ENCODE measurements at regions not wholly inside any gene's neighbourhood (a gene's known extent, or its start where the extent isn't known, plus 50 kb on each side); places are given as distances from the start of the nearest gene placed in this dataset.

- ChIA-PET CTCF (interaction anchor here (0.5 kb wide), 1 partner anchor 77 kb away, joined by 3 read pairs; no protein-coding TSS in a partner anchor), POLR2A (ENCODE audit: unreplicated experiment) (no interaction called here)
- intact Hi-C loops (cut with micrococcal nuclease) (no loop called here), in situ Hi-C loops (cut with MboI; ENCODE audit: low sequenced_read_pairs) (loop anchor here (5.0 kb wide), 1 partner anchor 144 kb away; no protein-coding TSS in a partner anchor), dilution Hi-C loops (cut with HindIII; ENCODE audit: low sequenced_read_pairs, unreplicated experiment) (no loop called here)
- peak overlapping the region; percentile 81 for H3K18ac ChIP-seq (ENCODE audit: low read depth, low read length)
- H4K8ac ChIP-seq (ENCODE audit: low read depth in 2 of 2, low read length in 2 of 2), result peak overlapping the region; percentile 57 to 67; a peak in 2 of 4 replicates
- H3K14ac ChIP-seq (replicated peaks; ENCODE audit: low read depth, low read length), result peak overlapping the region; percentile 73; the same call in 1 of the 2 replicates
- no peak overlapping the region for H3K4me2 ChIP-seq (ENCODE audit: low read depth, low read length)
- peak overlapping the region; percentile 52; the same call in 1 of the 2 replicates for H3K4ac ChIP-seq (ENCODE audit: low read depth, low read length)
- WGBS, 2 experiments (ENCODE audit: extremely low coverage in 2 of 2, insufficient read length in 1 of 2), result 40% methylated on average over 1 of the region's 3 CpGs; no CpG with 5 or more reads in 1 of the 2 experiments
- DNase-seq (no peak), ATAC-seq (ENCODE audit: low read depth) (no peak; the same call in 1 of the 2 replicates)
- peak overlapping the region; percentile 94 for H4K5ac ChIP-seq (ENCODE audit: low read depth, low read length)
- peak overlapping the region; percentile 57; the same call in 1 of the 2 replicates for H4K91ac ChIP-seq (ENCODE audit: insufficient read depth, low read depth, low read length)
- peak overlapping the region; percentile 30 for H2BK15ac ChIP-seq (ENCODE audit: low read depth, low read length)
- H3K27me3 ChIP-seq (ENCODE audit: control insufficient read depth, insufficient read depth, low read length), result no peaks in the 10 kb centered on the region
- H2AK5ac ChIP-seq (ENCODE audit: low read depth, low read length), result peak overlapping the region; percentile 54
- peak overlapping the region; percentile 68 for H2BK120ac ChIP-seq (ENCODE audit: low read depth, low read length)
- peak overlapping the region; percentile 48; the same call in 1 of the 2 replicates for H3K23ac ChIP-seq (ENCODE audit: low read depth, low read length)
- H3K9ac ChIP-seq (ENCODE audit: low read depth, low read length), result no peak overlapping the region
- peak overlapping the region; percentile 83 for H2AFZ ChIP-seq (replicated peaks; ENCODE audit: low read length, poor library complexity)
- H3K4me1 ChIP-seq (ENCODE audit: control insufficient read depth, insufficient read depth, low read length), result peaks cover 15% of the 10 kb centered on the region
- no peaks in the 10 kb centered on the region for H3K9me3 ChIP-seq (ENCODE audit: control insufficient read depth, insufficient read depth, low read length)
- no peaks in the 10 kb centered on the region for H3K79me1 ChIP-seq (ENCODE audit: low read depth in 1 of 2, low read length in 2 of 2)
- peak overlapping the region; percentile 46 for H2AK9ac ChIP-seq (replicated peaks; ENCODE audit: low read depth, low read length, poor library complexity)
- no peaks in the 10 kb centered on the region for H4K20me1 ChIP-seq (ENCODE audit: insufficient read depth, low read length)
- no peak overlapping the region for H3K56ac ChIP-seq (ENCODE audit: extremely low read depth, insufficient read depth, low read length)
- no peak overlapping the region for H3K4me3 ChIP-seq (ENCODE audit: insufficient read depth, low read depth, low read length)
- no peaks in the 10 kb centered on the region for H3K36me3 ChIP-seq (ENCODE audit: control insufficient read depth, insufficient read depth, low read length)
- H2BK20ac ChIP-seq (ENCODE audit: low read depth, low read length), result peak overlapping the region; percentile 80; the same call in 1 of the 2 replicates
- H2BK5ac ChIP-seq (ENCODE audit: low read depth, low read length, poor library complexity, severe bottlenecking), result peak overlapping the region; percentile 5
- peaks cover 9% of the 10 kb centered on the region for H3K9me1 ChIP-seq (ENCODE audit: insufficient read depth, low read length)
- BruUV-seq (replicated peaks), result no TSS peak
- TF ChIP-seq SMC3 (IDR thresholded peaks at IDR 0.05; ENCODE audit: low read depth, low read length) (no peak), MXI1 (IDR thresholded peaks at IDR 0.05; ENCODE audit: borderline replicate concordance, low read depth, low read length) (no peak), CEBPB (IDR thresholded peaks at IDR 0.05; ENCODE audit: low read depth, low read length) (no peak), MAFK (IDR thresholded peaks at IDR 0.05; ENCODE audit: low read depth, low read length) (no peak), RCOR1 (IDR thresholded peaks at IDR 0.05; ENCODE audit: insufficient replicate concordance, low read length) (no peak), USF2 (IDR thresholded peaks at IDR 0.05; ENCODE audit: low read depth, low read length) (no peak)
- TF ChIP-seq, protein P1, sequence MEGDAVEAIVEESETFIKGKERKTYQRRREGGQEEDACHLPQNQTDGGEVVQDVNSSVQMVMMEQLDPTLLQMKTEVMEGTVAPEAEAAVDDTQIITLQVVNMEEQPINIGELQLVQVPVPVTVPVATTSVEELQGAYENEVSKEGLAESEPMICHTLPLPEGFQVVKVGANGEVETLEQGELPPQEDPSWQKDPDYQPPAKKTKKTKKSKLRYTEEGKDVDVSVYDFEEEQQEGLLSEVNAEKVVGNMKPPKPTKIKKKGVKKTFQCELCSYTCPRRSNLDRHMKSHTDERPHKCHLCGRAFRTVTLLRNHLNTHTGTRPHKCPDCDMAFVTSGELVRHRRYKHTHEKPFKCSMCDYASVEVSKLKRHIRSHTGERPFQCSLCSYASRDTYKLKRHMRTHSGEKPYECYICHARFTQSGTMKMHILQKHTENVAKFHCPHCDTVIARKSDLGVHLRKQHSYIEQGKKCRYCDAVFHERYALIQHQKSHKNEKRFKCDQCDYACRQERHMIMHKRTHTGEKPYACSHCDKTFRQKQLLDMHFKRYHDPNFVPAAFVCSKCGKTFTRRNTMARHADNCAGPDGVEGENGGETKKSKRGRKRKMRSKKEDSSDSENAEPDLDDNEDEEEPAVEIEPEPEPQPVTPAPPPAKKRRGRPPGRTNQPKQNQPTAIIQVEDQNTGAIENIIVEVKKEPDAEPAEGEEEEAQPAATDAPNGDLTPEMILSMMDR (conservative IDR thresholded peaks at IDR 0.05; ENCODE audit: low read depth, low read length), result no peak
- TF ChIP-seq, protein P2, sequence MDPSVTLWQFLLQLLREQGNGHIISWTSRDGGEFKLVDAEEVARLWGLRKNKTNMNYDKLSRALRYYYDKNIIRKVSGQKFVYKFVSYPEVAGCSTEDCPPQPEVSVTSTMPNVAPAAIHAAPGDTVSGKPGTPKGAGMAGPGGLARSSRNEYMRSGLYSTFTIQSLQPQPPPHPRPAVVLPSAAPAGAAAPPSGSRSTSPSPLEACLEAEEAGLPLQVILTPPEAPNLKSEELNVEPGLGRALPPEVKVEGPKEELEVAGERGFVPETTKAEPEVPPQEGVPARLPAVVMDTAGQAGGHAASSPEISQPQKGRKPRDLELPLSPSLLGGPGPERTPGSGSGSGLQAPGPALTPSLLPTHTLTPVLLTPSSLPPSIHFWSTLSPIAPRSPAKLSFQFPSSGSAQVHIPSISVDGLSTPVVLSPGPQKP (IDR thresholded peaks at IDR 0.05; ENCODE audit: borderline replicate concordance, low read depth, low read length), result no peak
- H3K27ac ChIP-seq (ENCODE audit: insufficient read depth, low read length), result peak overlapping the region; percentile 46
Observed at GRCh38 chr6:25006565-25007001, 70.8 kb upstream of the RIPOR2 start.

All from IMR-90 (cell line).